GM12878 (cell line): ENCODE measurements at regions not wholly inside any gene's neighbourhood (a gene's known extent, or its start where the extent isn't known, plus 50 kb on each side); places are given as distances from the start of the nearest gene placed in this dataset.

Source experiments
- ATAC-seq: fragments of 200-7000 bp; cut with Tn5 transposase; 3 replicates; pipeline ENCODE4 v1.9.1; 2020; ENCODE audit warnings: mild to moderate bottlenecking, moderate library complexity
- BruUV-seq: library from RNA; stranded (reverse); fragments of 400-500 nt; replicated peaks from 2 replicates; lab custom pipeline; 2021; lab: Mats Ljungman, UMichigan
- CTCF ChIA-PET: fragments of 300-600 bp; sonication (Branson Sonifier 250); formaldehyde crosslinking; extraction: SDS; loops from one replicate; lab custom pipeline; 2021; ENCODE audit warnings: inconsistent platforms; lab: Yijun Ruan, JAX
- POLR2A ChIA-PET: fragments of 350-600 bp; formaldehyde crosslinking; extraction: SDS; loops from one replicate; lab custom pipeline; 2021; ENCODE audit warnings: inconsistent platforms; lab: Charles Lee
- RAD21 ChIA-PET: fragments of 300-600 bp; sonication (Branson Sonifier 250); formaldehyde crosslinking; loops from one replicate; lab custom pipeline; 2023; ENCODE audit warnings: antibody characterized with exemption; ENCODE audit not compliant: unreplicated experiment; lab: Charles Lee
- SMC1A ChIA-PET: fragments of 300-600 bp; sonication (Branson Sonifier 250); formaldehyde crosslinking; loops from one replicate; lab custom pipeline; 2023; ENCODE audit not compliant: unreplicated experiment, uncharacterized antibody; lab: Charles Lee
- DNase-seq: peaks from one replicate; pipeline ENCODE4 v3.0.0-alpha.2; 2011; ENCODE audit warnings: low read depth, low spot score
- FAIRE-seq: peaks from 3 replicates; lab custom pipeline; 2011; peaks lifted over from hg19 to GRCh38; lab: Jason Lieb, UNC
- H2AFZ ChIP-seq: 2 replicates; pipeline ENCODE4 v1.6.0; 2011; ENCODE audit warnings: low read depth, low read length, control low read depth; ENCODE audit not compliant: control insufficient read depth
- H3K27ac ChIP-seq: 2 replicates; pipeline ENCODE4 v1.5.1; 2011; ENCODE audit warnings: control low read depth; ENCODE audit not compliant: control insufficient read depth, insufficient read depth
- H3K27me3 ChIP-seq, 2 experiments: replicated peaks in 1 of 2; 2 replicates each; pipeline versions ENCODE4 v1.6.0 to v1.6.1; 2011; ENCODE audit warnings: low read length in 1 of 2; ENCODE audit not compliant: control insufficient read depth in 2 of 2, insufficient read depth in 2 of 2
- H3K36me3 ChIP-seq, 2 experiments: 2 replicates each; pipeline ENCODE4 v1.5.1; 2011; ENCODE audit warnings: low read length in 1 of 2; ENCODE audit not compliant: control insufficient read depth in 2 of 2, insufficient read depth in 2 of 2
- H3K4me1 ChIP-seq: 2 replicates; pipeline ENCODE4 v1.6.1; 2011; ENCODE audit warnings: mild to moderate bottlenecking, low read length, moderate library complexity, mixed read lengths; ENCODE audit not compliant: control insufficient read depth, insufficient read depth
- H3K4me2 ChIP-seq: 2 replicates; pipeline ENCODE4 v1.6.0; 2011; ENCODE audit warnings: control low read depth; ENCODE audit not compliant: control insufficient read depth, insufficient read depth
- H3K4me3 ChIP-seq: fragments of 200-600 bp; sonication (generic); 2 replicates; pipeline ENCODE4 v1.5.1; 2016
- H3K79me2 ChIP-seq: 2 replicates; pipeline ENCODE4 v1.6.0; 2011; ENCODE audit warnings: low read length; ENCODE audit not compliant: control insufficient read depth, insufficient read depth
- H3K9ac ChIP-seq: 2 replicates; pipeline ENCODE4 v1.8.0; 2011; ENCODE audit warnings: low read length, control low read depth, mixed read lengths; ENCODE audit not compliant: control insufficient read depth, insufficient read depth
- H3K9me3 ChIP-seq: replicated peaks from 3 replicates; pipeline ENCODE4 v1.5.1; 2011; ENCODE audit warnings: mild to moderate bottlenecking, low read length; ENCODE audit not compliant: control insufficient read depth, insufficient read depth
- H4K20me1 ChIP-seq: 2 replicates; pipeline ENCODE4 v1.6.0; 2011; ENCODE audit not compliant: control insufficient read depth, insufficient read depth
- EP300 ChIP-seq, 2 experiments: fragments of 150-350 bp in 1 of 2; IDR thresholded peaks; 2 replicates each; pipeline ENCODE4 v1.6.1; 2011 to 2012; ENCODE audit warnings: low read depth in 2 of 2, low read length in 2 of 2, borderline replicate concordance in 1 of 2, improper control_type of control experiment in 1 of 2, inconsistent platforms in 1 of 2; ENCODE audit not compliant: control insufficient read depth in 1 of 2
- ESRRA ChIP-seq: IDR thresholded peaks from 2 replicates; pipeline ENCODE4 v1.6.1; 2012; ENCODE audit warnings: mild to moderate bottlenecking, low read length, improper control_type of control experiment
- KLF5 ChIP-seq: fragments of 450-650 bp; IDR thresholded peaks from 2 replicates; pipeline ENCODE4 v1.6.1; 2014; ENCODE audit warnings: mild to moderate bottlenecking; ENCODE audit not compliant: partially characterized antibody
- LARP7 ChIP-seq: fragments of 450-650 bp; IDR thresholded peaks from 2 replicates; pipeline ENCODE4 v1.6.1; 2017; ENCODE audit warnings: mild to moderate bottlenecking
- MEF2A ChIP-seq: IDR thresholded peaks from 2 replicates; pipeline ENCODE4 v1.6.1; 2011; ENCODE audit warnings: low read depth, mild to moderate bottlenecking, low read length, moderate library complexity; ENCODE audit not compliant: insufficient read depth
- MXI1 ChIP-seq: fragments of 150-350 bp; IDR thresholded peaks from 2 replicates; pipeline ENCODE4 v1.6.1; 2011; ENCODE audit warnings: low read depth, mild to moderate bottlenecking, inconsistent platforms, low read length, improper control_type of control experiment
- RB1 ChIP-seq: fragments of 450-650 bp; formaldehyde crosslinking; IDR thresholded peaks from 2 replicates; pipeline ENCODE4 v1.6.1; 2017; ENCODE audit warnings: mild to moderate bottlenecking, borderline replicate concordance
- SMC3 ChIP-seq: IDR thresholded peaks from 2 replicates; pipeline ENCODE4 v1.6.1; 2011; ENCODE audit warnings: low read length, improper control_type of control experiment, borderline replicate concordance
- SRF ChIP-seq, 2 experiments: IDR thresholded peaks; 2 replicates each; pipeline ENCODE4 v1.6.1; 2011; ENCODE audit warnings: low read depth in 2 of 2, low read length in 2 of 2, mild to moderate bottlenecking in 1 of 2, moderate library complexity in 1 of 2
- TBL1XR1 ChIP-seq: IDR thresholded peaks from 2 replicates; pipeline ENCODE4 v1.6.1; 2012; ENCODE audit warnings: low read depth, low read length, improper control_type of control experiment
- TCF12 ChIP-seq: IDR thresholded peaks from 2 replicates; pipeline ENCODE4 v1.6.1; 2011; ENCODE audit warnings: low read depth, mild to moderate bottlenecking, low read length
- ZBTB4 ChIP-seq: fragments of 450-650 bp; formaldehyde crosslinking; IDR thresholded peaks from 2 replicates; pipeline ENCODE4 v1.4.0; 2022; ENCODE audit warnings: mild to moderate bottlenecking, moderate library complexity
- ZBTB40 ChIP-seq: fragments of 450-650 bp; IDR thresholded peaks from 2 replicates; pipeline ENCODE4 v1.6.1; 2016; ENCODE audit warnings: mild to moderate bottlenecking, moderate library complexity, borderline replicate concordance
- ZNF217 ChIP-seq: fragments of 450-650 bp; IDR thresholded peaks from 2 replicates; pipeline ENCODE4 v1.6.1; 2017; ENCODE audit warnings: antibody characterized with exemption, mild to moderate bottlenecking
- ZSCAN29 ChIP-seq: fragments of 450-650 bp; IDR thresholded peaks from 2 replicates; pipeline ENCODE4 v1.6.1; 2017; ENCODE audit warnings: mild to moderate bottlenecking, moderate library complexity
- WGBS: methylation state at CpG from one replicate; pipeline ENCODE4 v1.1.6; 2016; ENCODE audit warnings: low lambda C conversion rate; ENCODE audit not compliant: insufficient replicate concordance, insufficient coverage; ENCODE audit errors: missing lambda C conversion rate; 5-methylcytosine and 5-hydroxymethylcytosine counted together
- in situ Hi-C: fragments of 300-500 bp; cut with MboI; formaldehyde crosslinking; loops from 9 replicates; pipeline ENCODE4 v1.14.3; 2018; ENCODE audit warnings: mixed read lengths
- intact Hi-C: fragments of 100-400 bp; cut with micrococcal nuclease; formaldehyde crosslinking; loops from one replicate; pipeline ENCODE4 v1.14.2; 2022; ENCODE audit not compliant: unreplicated experiment

DNA sequence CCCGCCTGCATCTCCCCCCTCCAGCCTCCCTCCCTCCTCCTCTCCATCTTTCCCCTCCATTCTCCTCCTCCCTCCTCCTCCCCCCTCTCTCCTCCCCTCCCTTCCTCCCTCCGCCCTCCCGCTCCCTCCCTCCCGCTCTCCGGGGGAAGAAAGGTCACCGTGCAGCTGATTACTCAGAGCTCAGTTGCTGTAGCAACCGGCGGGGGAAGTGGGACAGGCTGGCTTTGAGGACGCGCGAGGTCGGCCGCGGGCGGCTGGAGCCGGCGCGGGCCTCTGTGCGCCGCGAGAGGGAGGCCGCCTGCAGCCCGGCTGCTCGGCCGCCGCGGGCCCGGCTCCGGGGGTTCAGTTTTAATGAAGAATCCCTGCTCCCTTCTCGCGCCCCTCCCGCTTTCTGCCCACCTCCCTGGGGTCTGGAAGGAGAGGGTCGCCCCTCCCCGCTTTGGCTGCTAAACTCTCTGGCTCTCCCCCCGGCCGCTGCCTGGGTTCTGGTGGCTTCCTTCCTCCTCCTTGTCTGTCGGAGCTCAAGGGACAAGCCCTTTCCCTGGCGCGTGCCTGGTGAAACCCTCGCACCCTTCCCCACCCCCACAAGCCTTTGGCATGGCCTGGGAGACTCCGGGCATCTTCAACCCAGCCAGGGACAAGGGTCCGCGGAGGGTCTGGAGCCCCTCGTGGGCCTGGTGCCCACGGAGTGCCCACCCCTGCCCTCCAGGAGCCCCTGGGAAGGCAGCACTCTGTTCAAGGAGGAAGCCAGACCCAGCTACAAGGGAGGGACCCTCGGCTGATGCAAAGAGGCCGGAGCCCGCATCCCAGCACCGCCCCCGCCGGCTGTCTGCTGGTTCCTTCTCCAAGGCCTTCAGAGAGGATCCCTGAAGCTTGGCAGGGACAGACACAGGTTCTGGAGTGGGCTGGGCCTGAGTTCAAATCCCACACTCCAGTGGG is 160.3 kb downstream of the C9orf50 start:
- H4K20me1 ChIP-seq = no peaks in the 10 kb centered on the region
- ChIA-PET RAD21 (interaction anchor here (0.6 to 3.0 kb wide), 21 partner anchors 24 to 332 kb away, joined by 3 to 19 read pairs (median 4); partner anchors contain the start of gene IER5L), POLR2A (interaction anchor here (0.5 to 1.9 kb wide), 15 partner anchors 8 to 1672 kb away, joined by 3 to 9 read pairs (median 4); partner anchors contain the start of genes IER5L and NTMT1), CTCF (interaction anchor here (0.6 to 3.0 kb wide), 9 partner anchors 40 to 329 kb away, joined by 3 to 16 read pairs (median 8); partner anchors contain the start of gene NTMT1), SMC1A (interaction anchor here (0.6 to 3.0 kb wide), 9 partner anchors 35 to 321 kb away, joined by 3 to 9 read pairs (median 3); no protein-coding TSS in a partner anchor)
- H2AFZ ChIP-seq = peak overlapping the region; percentile 50
- peak overlapping the region; percentile 42; the same call in 1 of the 2 replicates for H3K27ac ChIP-seq
- no TSS peak for BruUV-seq
- peak; percentile 91 for ATAC-seq
- FAIRE-seq = no peak
- peaks cover 26% of the 10 kb centered on the region for H3K4me1 ChIP-seq
- peak overlapping the region; percentile 68 for H3K9ac ChIP-seq
- no peaks in the 10 kb centered on the region for H3K9me3 ChIP-seq
- in situ Hi-C loops = no loop called here
- peak overlapping the region; percentile 91 for H3K4me2 ChIP-seq
- no peaks in the 10 kb centered on the region for H3K79me2 ChIP-seq
- no peaks in the 10 kb centered on the region for H3K27me3 ChIP-seq
- WGBS = 15% methylated on average over 42 of the region's 51 CpGs
- no peaks in the 10 kb centered on the region for H3K36me3 ChIP-seq
- intact Hi-C loops = no loop called here
- peak; percentile 59 for DNase-seq
- peak overlapping the region; percentile 61 for H3K4me3 ChIP-seq
- TF ChIP-seq ESRRA (peak; percentile 77; the same call in 1 of the 2 replicates), LARP7 (peak; percentile 90), SRF (IDR thresholded peaks at IDR 0.05; ENCODE audit: low read depth in 2 of 2, low read length in 2 of 2) (no peak), ZNF217 (peak; percentile 52; the same call in 1 of the 2 replicates), SMC3 (no peak), KLF5 (peak; percentile 75), MXI1 (peak; percentile 82; the same call in 1 of the 2 replicates), ZBTB40 (peak; percentile 43), MEF2A (0 out of 2 replicates have a peak, but pooled peaks have one; percentile 25), ZSCAN29 (no peak), ZBTB4 (CRISPR knock-in tag) (no peak), EP300 (IDR thresholded peaks at IDR 0.05; ENCODE audit: borderline replicate concordance in 1 of 2, control insufficient read depth in 1 of 2, low read depth in 2 of 2, low read length in 2 of 2) (peak; percentile 18 to 61; a peak in 1 of 4 replicates), TCF12 (peak; percentile 50; the same call in 1 of the 2 replicates), TBL1XR1 (peak; percentile 65; the same call in 1 of the 2 replicates), RB1 (peak; percentile 78; the same call in 1 of the 2 replicates)
